ENCODE measurements at regions not wholly inside any gene's neighbourhood (a gene's known extent, or its start where the extent isn't known, plus 50 kb on each side); places are given as distances from the start of the nearest gene placed in this dataset.

GRCh38 chr6:113540466-113540865 is 316.7 kb upstream of the MARCKS start:
- H3K36me3 ChIP-seq (ENCODE audit: control insufficient read depth in 2 of 2, extremely low read depth in 1 of 2, insufficient read depth in 2 of 2, low read length in 2 of 2), result no peaks in the 10 kb centered on the region
- ChIA-PET CTCF (no interaction called here), POLR2A (no interaction called here)
- no peak for TF ChIP-seq FOS (IDR thresholded peaks at IDR 0.05; ENCODE audit: borderline replicate concordance, insufficient read depth, low read length)
- no peak for TF ChIP-seq MAX (IDR thresholded peaks at IDR 0.05; ENCODE audit: insufficient read depth, insufficient read length)
- TF ChIP-seq EZH2 (IDR thresholded peaks at IDR 0.05; ENCODE audit: borderline replicate concordance, low read depth, low read length, severe bottlenecking), result no peak
- no peak for TF ChIP-seq CTCF (IDR thresholded peaks at IDR 0.05; ENCODE audit: extremely low read depth in 1 of 2, insufficient read depth in 1 of 2, low read depth in 1 of 2, low read length in 2 of 2)
- TF ChIP-seq MYC (IDR thresholded peaks at IDR 0.05; ENCODE audit: low read depth, low read length), result no peak
- TF ChIP-seq POLR2AphosphoS5 (IDR thresholded peaks at IDR 0.05; ENCODE audit: insufficient read depth, low read depth, low read length), result no peak
- TF ChIP-seq POLR2A (IDR thresholded peaks at IDR 0.05; ENCODE audit: low read depth, low read length), result no peak
- TF ChIP-seq JUN (IDR thresholded peaks at IDR 0.05; ENCODE audit: borderline replicate concordance, insufficient read depth, insufficient read length, low read depth), result no peak
- TF ChIP-seq GATA2 (IDR thresholded peaks at IDR 0.05; ENCODE audit: insufficient read depth, insufficient read length, low read depth, low read length), result no peak
- H3K9ac ChIP-seq (replicated peaks; ENCODE audit: extremely low read depth, insufficient read depth, low read length), result no peak overlapping the region
- no peak overlapping the region for H3K4me3 ChIP-seq (replicated peaks in 1 of 3; ENCODE audit: insufficient read depth in 1 of 3, low read depth in 1 of 3, low read length in 3 of 3)
- FAIRE-seq, result no peak
- no peaks in the 10 kb centered on the region for H3K4me1 ChIP-seq (ENCODE audit: control insufficient read depth, extremely low read depth, insufficient read depth, low read length)
- no TSS peak for BruUV-seq (replicated peaks)
- DNase-seq (ENCODE audit: low read depth, low spot score), result no peak
- dilution Hi-C loops (cut with MboI; ENCODE audit: extremely low pct_ligation_motif_present, low sequenced_read_pairs) (no loop called here), intact Hi-C loops (cut with micrococcal nuclease) (no loop called here)
- no peak overlapping the region for H3K27ac ChIP-seq (ENCODE audit: insufficient read depth, low read depth, low read length)
- no peaks in the 10 kb centered on the region for H3K9me1 ChIP-seq (replicated peaks; ENCODE audit: control insufficient read depth, extremely low read depth, insufficient read depth, low read length)
- H3K9me3 ChIP-seq (replicated peaks; ENCODE audit: control insufficient read depth, insufficient read depth, low read length), result no peaks in the 10 kb centered on the region
- no peak overlapping the region for H2AFZ ChIP-seq (ENCODE audit: low read depth, low read length)
- H3K4me2 ChIP-seq (ENCODE audit: insufficient read depth, low read length), result no peak overlapping the region
- H3K27me3 ChIP-seq (ENCODE audit: control insufficient read depth in 2 of 2, insufficient read depth in 2 of 2, low read length in 2 of 2), result no peaks in the 10 kb centered on the region
- H4K20me1 ChIP-seq (replicated peaks; ENCODE audit: control insufficient read depth, extremely low read depth, insufficient read depth, low read length), result no peaks in the 10 kb centered on the region
- no peaks in the 10 kb centered on the region for H3K79me2 ChIP-seq (ENCODE audit: control insufficient read depth, insufficient read depth, low read length)

Measured in endothelial cell of umbilical vein (primary cell).